GM21529 (cell line): ENCODE measurements at regions not wholly inside any gene's neighbourhood (a gene's known extent, or its start where the extent isn't known, plus 50 kb on each side); places are given as distances from the start of the nearest gene placed in this dataset.
"Not testable (repeated sequence)": the region's sequence is repeated elsewhere in the genome, so short reads cannot be mapped to it uniquely, and the experiment has no call there.

Source experiments
- ATAC-seq: cut with Tn5 transposase; IDR thresholded peaks from one replicate; pipeline ENCODE4 v1.9.1; 2021; ENCODE audit not compliant: unreplicated experiment

- no peak for ATAC-seq
Measured at GRCh38 chr1:57612833-57613232, 189.0 kb upstream of the DAB1 start.

- no peak for ATAC-seq
Measured at GRCh38 chr1:57605933-57606332, 182.1 kb upstream of the DAB1 start.

DNA sequence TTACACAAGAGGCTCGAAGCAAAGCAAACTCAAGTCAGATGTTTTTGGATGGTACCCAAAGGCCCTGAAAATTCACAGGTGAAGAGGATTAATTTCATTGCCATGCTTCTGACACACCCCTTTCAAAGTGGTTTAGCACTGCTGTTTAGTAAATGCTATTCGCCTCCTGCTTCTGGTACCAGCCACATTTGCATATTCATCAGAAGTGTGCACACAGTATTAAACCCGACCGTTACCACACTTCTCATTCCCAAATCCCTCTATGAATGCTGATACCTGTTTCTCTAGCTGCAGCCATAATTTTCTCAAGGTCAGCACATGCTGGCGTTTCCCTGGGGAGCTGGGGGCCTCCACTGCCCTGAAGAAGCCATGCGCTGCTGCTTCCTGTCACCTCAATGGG, 179.8 kb upstream of the DAB1 start:
- no peak for ATAC-seq

DNA sequence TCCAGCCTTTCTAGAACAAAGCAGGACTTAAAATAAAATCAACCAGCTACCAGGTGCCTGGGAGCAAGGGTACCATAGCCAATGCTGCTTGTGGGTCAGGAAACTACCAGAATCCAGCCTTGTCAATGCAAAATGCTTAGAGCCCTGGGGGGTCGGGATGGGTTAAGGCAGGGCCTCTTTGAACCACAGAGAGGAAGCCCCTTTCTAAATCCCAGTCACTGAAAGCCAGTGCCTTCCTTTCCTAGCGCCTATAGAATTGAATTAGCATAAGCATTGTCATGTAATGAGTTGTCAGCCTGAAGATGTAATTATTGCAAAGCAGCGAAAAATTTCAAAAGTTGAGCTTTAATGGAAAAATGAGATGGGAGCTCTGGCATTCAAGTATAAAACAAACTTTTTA, 176.6 kb upstream of the DAB1 start:
- no peak for ATAC-seq

GRCh38 chr1:57599236-57599994, 175.6 kb upstream of the DAB1 start:
- no peak for ATAC-seq

DNA sequence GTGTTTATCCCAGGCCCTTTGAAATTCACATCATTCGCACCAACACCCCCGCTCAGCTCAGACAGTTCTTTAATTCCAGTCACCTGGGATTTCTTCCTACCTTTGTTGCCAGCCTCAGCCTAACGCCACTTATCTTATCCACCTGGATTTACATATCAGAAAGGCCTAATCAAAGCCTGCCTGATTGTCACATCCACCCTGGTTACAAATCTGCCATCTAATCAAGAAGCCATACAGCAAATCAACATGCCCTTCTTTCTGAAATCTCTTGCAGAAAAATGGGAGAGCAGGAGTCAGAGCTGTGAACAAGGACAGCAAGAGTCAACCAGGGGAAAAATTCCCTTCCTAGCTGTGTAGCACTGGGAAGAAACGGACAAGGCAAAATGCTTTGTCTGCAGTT, 173.2 kb upstream of the DAB1 start:
- ATAC-seq = no peak

DNA sequence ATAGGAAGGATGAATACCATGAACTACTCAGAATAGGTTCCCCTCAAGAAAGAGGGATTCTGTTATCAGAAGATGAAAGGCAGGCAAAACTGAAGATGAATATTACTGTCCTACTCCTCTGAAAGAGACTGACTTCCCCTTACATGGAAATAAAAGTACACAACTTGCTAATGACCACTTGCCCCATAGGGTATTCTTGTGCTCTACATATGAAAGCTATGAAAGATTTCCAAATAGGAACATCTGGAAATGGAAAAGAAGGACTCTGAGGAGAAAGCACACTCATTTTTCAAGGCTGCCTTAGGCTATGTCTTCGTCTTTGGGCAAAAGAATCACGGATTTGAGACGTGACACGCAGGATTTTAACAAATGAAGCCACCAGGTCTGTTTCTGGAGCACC, 170.1 kb upstream of the DAB1 start:
- ATAC-seq = no peak

DNA sequence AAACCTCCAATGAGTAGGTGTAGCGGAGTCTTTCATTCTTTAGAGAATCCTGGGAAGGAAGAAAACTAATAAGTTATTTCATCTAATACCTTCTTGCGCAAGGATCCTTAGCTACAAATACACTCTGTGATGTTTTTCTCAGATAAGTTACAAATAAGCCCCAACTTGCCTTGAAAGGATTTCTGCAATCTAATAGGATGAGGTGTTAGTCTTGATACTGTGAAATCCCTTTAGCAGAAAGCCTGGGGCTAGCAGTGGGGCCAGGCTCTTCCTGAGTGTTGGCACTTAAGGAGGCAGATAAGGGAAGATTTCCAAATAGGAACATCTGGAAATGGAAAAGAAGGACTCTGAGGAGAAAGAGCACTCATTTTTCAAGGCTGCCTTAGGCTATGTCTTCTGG, 168.0 kb upstream of the DAB1 start:
- no peak for ATAC-seq

DNA sequence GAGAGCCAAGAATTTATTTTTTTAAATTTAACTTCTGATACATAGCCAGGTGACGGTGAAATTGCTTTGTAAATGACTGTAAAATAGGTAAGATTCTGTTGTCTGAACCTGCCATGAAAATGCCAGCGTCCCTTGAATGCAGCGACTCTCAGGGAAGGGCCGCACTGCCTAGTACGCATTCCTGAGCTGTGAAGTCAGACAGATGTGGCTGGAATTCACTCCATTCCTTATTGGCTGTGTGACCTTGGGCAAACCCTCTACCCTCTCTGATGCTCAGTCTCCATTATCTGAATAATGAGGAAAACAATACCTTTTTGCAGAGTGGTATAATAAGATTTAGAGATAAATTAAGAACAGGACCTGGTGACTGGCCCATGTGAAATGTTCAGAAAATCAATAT, 167.1 kb upstream of the DAB1 start:
- ATAC-seq = no peak

DNA sequence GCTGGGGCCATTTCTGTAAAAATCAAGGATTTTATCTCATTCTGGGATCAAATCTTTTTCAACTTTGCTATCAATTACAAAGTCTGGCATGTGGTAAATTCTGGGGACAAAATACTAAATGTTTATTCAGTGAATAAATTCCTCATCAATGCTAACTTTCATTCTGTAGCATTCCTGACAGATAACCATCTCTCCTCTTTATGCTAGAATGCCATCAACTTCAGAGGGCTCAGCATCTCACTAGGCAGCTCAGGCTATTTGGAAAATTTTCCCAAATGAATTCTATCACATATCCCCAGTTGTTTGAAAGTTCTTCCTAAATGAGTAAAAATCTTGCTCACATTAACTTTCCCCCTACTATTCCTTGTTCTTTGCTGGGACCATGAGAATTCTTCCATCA, 163.0 kb upstream of the DAB1 start:
- no peak for ATAC-seq

GRCh38 chr1:57578680-57579079, 154.8 kb upstream of the DAB1 start:
- ATAC-seq = no peak

- no peak for ATAC-seq
Measured at GRCh38 chr1:57578099-57578498, 154.2 kb upstream of the DAB1 start.

GRCh38 chr1:57576756-57577155, 152.9 kb upstream of the DAB1 start:
- no peak for ATAC-seq

GRCh38 chr1:57572016-57572415, 148.2 kb upstream of the DAB1 start:
- no peak for ATAC-seq

GRCh38 chr1:57558066-57558465, 134.2 kb upstream of the DAB1 start:
- not testable (repeated sequence) for ATAC-seq

GRCh38 chr1:57553666-57554065, 129.8 kb upstream of the DAB1 start:
- no peak for ATAC-seq

DNA sequence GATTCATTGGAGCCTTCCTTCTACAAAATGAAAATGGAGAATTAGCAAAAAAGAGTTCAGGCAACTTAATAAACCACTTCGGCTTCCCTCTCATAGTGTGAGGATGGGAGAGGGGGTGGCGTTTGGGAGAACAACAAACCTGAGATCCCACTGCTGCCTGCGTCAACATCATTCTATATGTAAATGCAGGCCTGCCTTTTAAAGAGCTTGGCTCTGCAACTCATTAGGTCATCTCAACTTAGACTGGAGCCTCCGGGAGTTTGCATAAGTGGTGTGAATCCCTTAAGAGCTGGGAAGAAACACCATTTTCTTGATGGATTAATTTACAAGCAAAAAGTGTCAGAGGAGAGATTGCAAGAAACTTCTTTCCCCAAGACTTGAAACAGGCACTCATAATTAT, 127.6 kb upstream of the DAB1 start:
- ATAC-seq = no peak

- ATAC-seq = no peak
Measured at GRCh38 chr1:57550092-57550491, 126.2 kb upstream of the DAB1 start.

GRCh38 chr1:57549300-57549699, 125.4 kb upstream of the DAB1 start:
- no peak for ATAC-seq

DNA sequence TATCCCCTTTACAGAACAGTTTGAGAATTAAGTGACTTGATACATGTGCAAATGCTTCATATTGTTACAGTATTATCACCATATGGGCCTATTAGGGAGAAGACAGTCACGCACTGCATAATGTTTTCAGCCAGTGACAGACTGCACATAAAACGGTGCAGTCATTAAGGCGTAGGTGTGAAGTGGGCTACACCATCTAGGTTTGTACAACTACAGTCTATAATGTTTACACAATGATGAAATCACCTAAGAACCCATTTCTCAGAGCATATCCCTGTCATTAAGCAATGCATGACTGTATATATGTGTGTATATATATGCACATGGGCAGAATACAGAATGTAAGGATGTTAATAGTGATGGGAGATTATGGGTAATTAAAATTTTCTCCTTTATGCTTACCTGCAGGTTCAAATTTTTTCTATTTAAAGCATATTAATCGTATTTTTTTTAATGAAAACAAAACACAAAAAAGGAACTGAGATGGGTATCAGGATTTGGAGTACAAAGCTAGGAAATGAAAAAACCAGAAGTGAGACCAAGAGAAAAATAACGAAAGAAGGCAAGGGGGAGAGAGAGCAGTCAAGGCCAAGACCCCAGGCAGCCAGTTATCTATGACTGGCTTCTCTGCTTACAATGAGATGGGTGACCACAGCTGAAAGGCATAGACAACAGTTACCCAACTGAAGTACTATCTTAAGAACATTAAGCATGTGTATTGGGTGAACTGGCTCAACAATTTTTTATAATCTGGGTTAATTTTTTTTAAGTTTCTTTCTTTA, 122.9 kb upstream of the DAB1 start:
- no peak for ATAC-seq

GRCh38 chr1:57544345-57544744, 120.5 kb upstream of the DAB1 start:
- ATAC-seq = no peak

GRCh38 chr1:57536749-57537423, 113.0 kb upstream of the DAB1 start:
- ATAC-seq = no peak
